ENCODE measurements at regions not wholly inside any gene's neighbourhood (a gene's known extent, or its start where the extent isn't known, plus 50 kb on each side); places are given as distances from the start of the nearest gene placed in this dataset.
A peak's percentile ranks its signal among the peaks of the same experiment; 100 is the strongest.

DNA sequence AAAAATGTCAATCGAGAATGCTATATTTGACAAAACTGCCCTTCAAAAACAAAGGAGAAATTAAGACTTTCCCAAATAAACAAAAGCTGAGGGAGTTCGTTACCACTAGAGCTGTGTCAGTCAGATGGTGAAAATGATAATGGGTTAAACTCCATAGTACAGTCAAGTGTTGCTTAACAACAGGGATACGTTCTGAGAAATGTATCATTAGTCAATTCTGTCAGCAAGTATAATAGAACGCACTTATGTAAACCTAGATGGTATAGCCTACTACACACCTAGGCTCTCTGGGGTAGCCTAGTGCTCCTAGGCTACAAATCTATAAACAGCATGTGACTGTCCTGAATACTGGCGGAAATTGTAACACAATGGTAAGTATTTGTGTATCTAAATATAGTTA, 138.7 kb downstream of the DRD1 start:
- Histone ChIP-seq H3K4me1 (ENCODE audit: control insufficient read depth in 1 of 2, low read depth in 2 of 2) (no peaks in the 10 kb centered on the region), H3K36me3 (no peaks in the 10 kb centered on the region), H3K9me3 (peaks cover 3% of the 10 kb centered on the region), H3K27ac (no peak overlapping the region), H3K27me3 (replicated peaks; ENCODE audit: insufficient read depth) (no peaks in the 10 kb centered on the region), H3K4me3 (no peak overlapping the region)
- DNase-seq (ENCODE audit: low spot score) (no peak), ATAC-seq (ENCODE audit: insufficient number of reproducible peaks, low FRiP score, low read depth) (no peak)
- TF ChIP-seq, protein P1, sequence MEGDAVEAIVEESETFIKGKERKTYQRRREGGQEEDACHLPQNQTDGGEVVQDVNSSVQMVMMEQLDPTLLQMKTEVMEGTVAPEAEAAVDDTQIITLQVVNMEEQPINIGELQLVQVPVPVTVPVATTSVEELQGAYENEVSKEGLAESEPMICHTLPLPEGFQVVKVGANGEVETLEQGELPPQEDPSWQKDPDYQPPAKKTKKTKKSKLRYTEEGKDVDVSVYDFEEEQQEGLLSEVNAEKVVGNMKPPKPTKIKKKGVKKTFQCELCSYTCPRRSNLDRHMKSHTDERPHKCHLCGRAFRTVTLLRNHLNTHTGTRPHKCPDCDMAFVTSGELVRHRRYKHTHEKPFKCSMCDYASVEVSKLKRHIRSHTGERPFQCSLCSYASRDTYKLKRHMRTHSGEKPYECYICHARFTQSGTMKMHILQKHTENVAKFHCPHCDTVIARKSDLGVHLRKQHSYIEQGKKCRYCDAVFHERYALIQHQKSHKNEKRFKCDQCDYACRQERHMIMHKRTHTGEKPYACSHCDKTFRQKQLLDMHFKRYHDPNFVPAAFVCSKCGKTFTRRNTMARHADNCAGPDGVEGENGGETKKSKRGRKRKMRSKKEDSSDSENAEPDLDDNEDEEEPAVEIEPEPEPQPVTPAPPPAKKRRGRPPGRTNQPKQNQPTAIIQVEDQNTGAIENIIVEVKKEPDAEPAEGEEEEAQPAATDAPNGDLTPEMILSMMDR (IDR thresholded peaks at IDR 0.05) = no peak

DNA sequence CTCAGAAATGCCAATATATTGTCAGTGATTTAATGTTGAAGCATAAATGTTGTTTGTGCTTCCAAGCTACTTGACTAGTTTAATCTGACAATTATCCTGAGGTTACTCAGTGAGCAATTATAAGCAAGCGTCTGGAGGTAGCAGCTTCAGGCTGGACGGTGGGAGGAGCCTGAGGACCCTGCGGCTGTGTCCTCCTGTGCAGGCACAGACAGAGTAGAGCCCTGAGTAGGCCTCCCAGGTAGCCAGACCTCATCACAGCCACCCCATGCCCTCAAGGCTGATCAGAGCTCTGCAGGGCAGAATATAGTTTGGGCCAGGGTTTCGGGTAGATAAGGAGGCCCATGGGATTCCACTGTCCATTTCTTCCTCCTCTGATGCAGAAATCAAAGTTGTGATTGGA, 153.6 kb downstream of the DRD1 start:
- TF ChIP-seq, protein P1 (IDR thresholded peaks at IDR 0.05) = no peak
- Histone ChIP-seq H3K9me3 (no peaks in the 10 kb centered on the region), H3K27ac (no peak overlapping the region), H3K36me3 (no peaks in the 10 kb centered on the region), H3K27me3 (replicated peaks; ENCODE audit: insufficient read depth) (no peaks in the 10 kb centered on the region), H3K4me3 (no peak overlapping the region), H3K4me1 (ENCODE audit: control insufficient read depth in 1 of 2, low read depth in 2 of 2) (peaks cover 4 to 8% of the 10 kb centered on the region in 2 donors)
- DNase-seq (ENCODE audit: low spot score) (no peak), ATAC-seq (ENCODE audit: insufficient number of reproducible peaks, low FRiP score, low read depth) (no peak)

DNA sequence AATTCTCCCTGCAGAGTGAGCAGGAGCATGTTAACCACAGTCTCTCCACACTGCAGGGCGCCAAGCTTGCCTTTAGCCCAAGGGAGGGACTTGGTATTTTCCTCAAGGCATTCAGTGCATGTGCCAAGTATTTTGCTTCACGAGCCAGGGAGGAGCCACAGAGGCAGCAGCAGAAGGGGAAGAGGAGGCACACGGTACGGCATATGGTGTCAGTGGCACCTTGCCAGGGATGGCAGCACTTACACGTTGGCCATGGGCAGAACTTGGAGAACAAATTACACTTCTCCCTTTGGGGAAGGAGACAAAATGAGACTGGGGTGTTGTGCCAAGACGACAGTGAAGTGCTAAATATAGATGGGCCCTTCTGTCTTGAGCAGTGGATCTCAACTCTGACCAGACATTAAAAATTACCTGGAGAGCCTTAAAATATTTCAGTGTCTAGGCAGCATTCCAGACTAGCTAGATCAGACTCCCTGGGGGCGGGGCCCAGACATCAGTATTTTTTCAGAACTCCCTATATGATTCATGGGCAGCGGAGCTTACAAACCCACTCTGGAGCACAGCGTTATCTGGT, 155.8 kb downstream of the DRD1 start:
- H3K27ac ChIP-seq = no peak overlapping the region
- DNase-seq (ENCODE audit: low spot score) (no peak), ATAC-seq (ENCODE audit: insufficient number of reproducible peaks, low FRiP score, low read depth) (no peak)
- peak overlapping the region; percentile 51 for H3K4me3 ChIP-seq
- H3K4me1 ChIP-seq (ENCODE audit: control insufficient read depth in 1 of 2, low read depth in 2 of 2) = peaks cover 4 to 8% of the 10 kb centered on the region in 2 donors
- no peaks in the 10 kb centered on the region for H3K27me3 ChIP-seq (replicated peaks; ENCODE audit: insufficient read depth)
- no peaks in the 10 kb centered on the region for H3K36me3 ChIP-seq
- TF ChIP-seq, protein P1 (IDR thresholded peaks at IDR 0.05) = no peak
- H3K9me3 ChIP-seq = no peaks in the 10 kb centered on the region

DNA sequence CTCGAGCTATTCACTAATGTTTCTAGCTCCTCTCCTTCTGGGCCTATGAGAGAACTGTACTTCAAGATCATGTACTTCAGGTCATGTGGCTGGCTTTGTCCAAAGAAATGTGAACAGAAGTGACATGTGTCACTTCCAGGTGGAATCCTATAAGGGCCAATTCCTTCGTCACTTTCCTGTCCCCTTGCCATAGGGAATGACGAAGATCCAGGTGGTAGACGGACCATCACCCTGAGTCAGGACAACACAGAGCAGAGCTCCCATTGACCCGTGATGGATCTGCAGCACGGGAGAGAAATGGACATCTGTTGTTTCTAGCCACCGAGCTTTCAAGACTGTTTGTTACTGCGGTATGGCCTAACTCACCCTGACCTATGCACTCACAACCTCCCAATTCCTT, 157.0 kb downstream of the DRD1 start:
- no peak for ATAC-seq (ENCODE audit: insufficient number of reproducible peaks, low FRiP score, low read depth)

DNA sequence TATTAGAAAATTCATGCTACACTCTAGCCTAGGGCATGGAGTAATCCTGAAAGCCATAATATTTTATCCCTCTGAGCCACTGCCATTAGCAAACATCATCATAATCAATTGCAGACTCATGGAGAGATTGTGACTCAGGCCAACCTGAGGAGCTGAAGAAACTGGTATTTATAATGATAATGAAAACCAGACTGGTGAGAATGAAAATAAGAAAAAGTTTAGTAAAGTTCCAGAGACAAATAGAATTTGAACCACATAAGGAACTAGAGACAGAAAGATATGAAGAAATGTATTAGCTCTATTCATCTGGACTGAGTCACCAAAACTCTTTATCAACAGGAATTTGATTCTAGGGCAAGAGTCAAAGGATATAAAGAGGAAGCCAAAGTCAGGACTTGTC, 158.7 kb downstream of the DRD1 start:
- ATAC-seq (ENCODE audit: insufficient number of reproducible peaks, low FRiP score, low read depth) = no peak
- H3K4me3 ChIP-seq = no peak overlapping the region
- no peak for DNase-seq (ENCODE audit: low spot score)

More for the DNA sequence above, 157.0 kb downstream of the DRD1 start:
- H3K27ac ChIP-seq = no peak overlapping the region
- H3K4me3 ChIP-seq = no peak overlapping the region
- DNase-seq (ENCODE audit: low spot score) = no peak
- no peaks in the 10 kb centered on the region for H3K27me3 ChIP-seq (replicated peaks; ENCODE audit: insufficient read depth)
- TF ChIP-seq, protein P1 (IDR thresholded peaks at IDR 0.05) = no peak
- H3K36me3 ChIP-seq = no peaks in the 10 kb centered on the region
- peaks cover 4 to 8% of the 10 kb centered on the region in 2 donors for H3K4me1 ChIP-seq (ENCODE audit: control insufficient read depth in 1 of 2, low read depth in 2 of 2)
- no peaks in the 10 kb centered on the region for H3K9me3 ChIP-seq

More for the DNA sequence above, 158.7 kb downstream of the DRD1 start:
- Histone ChIP-seq H3K27ac (no peak overlapping the region), H3K9me3 (no peaks in the 10 kb centered on the region), H3K36me3 (no peaks in the 10 kb centered on the region), H3K27me3 (replicated peaks; ENCODE audit: insufficient read depth) (no peaks in the 10 kb centered on the region), H3K4me1 (ENCODE audit: control insufficient read depth in 1 of 2, low read depth in 2 of 2) (peaks cover 4 to 8% of the 10 kb centered on the region in 2 donors)
- TF ChIP-seq, protein P1 (IDR thresholded peaks at IDR 0.05) = no peak

Measured in thoracic aorta (tissue), 2 donors.